C4-2B (cell line): ENCODE measurements at regions not wholly inside any gene's neighbourhood (a gene's known extent, or its start where the extent isn't known, plus 50 kb on each side); places are given as distances from the start of the nearest gene placed in this dataset.

ENCODE experiments used
- H3K27ac ChIP-seq: fragments of 450-650 bp; 2 replicates; pipeline ENCODE4 v1.5.1; 2017
- CTCF ChIP-seq: fragments of 450-650 bp; conservative IDR thresholded peaks from 2 replicates; pipeline ENCODE4 v1.5.1; 2017; ENCODE audit warnings: mild to moderate bottlenecking
- ZFX ChIP-seq: fragments of 450-650 bp; IDR thresholded peaks from 2 replicates; pipeline ENCODE4 v1.6.1; 2017

GRCh38 chr5:89728750-89729149, 680.8 kb downstream of the CETN3 start:
- no peak for TF ChIP-seq CTCF
- no peak for TF ChIP-seq ZFX
- no peak overlapping the region for H3K27ac ChIP-seq

GRCh38 chr5:89728134-89728533, 681.4 kb downstream of the CETN3 start:
- H3K27ac ChIP-seq: no peak overlapping the region
- TF ChIP-seq CTCF: no peak
- no peak for TF ChIP-seq ZFX

GRCh38 chr5:89724379-89725095, 685.0 kb downstream of the CETN3 start:
- TF ChIP-seq ZFX (no peak), CTCF (no peak)
- no peak overlapping the region for H3K27ac ChIP-seq

GRCh38 chr5:89723907-89724306, 685.6 kb downstream of the CETN3 start:
- TF ChIP-seq ZFX (no peak), CTCF (no peak)
- H3K27ac ChIP-seq: no peak overlapping the region

- TF ChIP-seq ZFX (no peak), CTCF (no peak)
Observed at GRCh38 chr5:89722538-89722937, 687.0 kb downstream of the CETN3 start.

GRCh38 chr5:89721931-89722330, 687.6 kb downstream of the CETN3 start:
- H3K27ac ChIP-seq: no peak overlapping the region

More at GRCh38 chr5:89722538-89722937, 687.0 kb downstream of the CETN3 start:
- H3K27ac ChIP-seq: no peak overlapping the region

More at GRCh38 chr5:89721931-89722330, 687.6 kb downstream of the CETN3 start:
- no peak for TF ChIP-seq ZFX
- no peak for TF ChIP-seq CTCF
